ENCODE measurements at regions not wholly inside any gene's neighbourhood (a gene's known extent, or its start where the extent isn't known, plus 50 kb on each side); places are given as distances from the start of the nearest gene placed in this dataset.

DNA sequence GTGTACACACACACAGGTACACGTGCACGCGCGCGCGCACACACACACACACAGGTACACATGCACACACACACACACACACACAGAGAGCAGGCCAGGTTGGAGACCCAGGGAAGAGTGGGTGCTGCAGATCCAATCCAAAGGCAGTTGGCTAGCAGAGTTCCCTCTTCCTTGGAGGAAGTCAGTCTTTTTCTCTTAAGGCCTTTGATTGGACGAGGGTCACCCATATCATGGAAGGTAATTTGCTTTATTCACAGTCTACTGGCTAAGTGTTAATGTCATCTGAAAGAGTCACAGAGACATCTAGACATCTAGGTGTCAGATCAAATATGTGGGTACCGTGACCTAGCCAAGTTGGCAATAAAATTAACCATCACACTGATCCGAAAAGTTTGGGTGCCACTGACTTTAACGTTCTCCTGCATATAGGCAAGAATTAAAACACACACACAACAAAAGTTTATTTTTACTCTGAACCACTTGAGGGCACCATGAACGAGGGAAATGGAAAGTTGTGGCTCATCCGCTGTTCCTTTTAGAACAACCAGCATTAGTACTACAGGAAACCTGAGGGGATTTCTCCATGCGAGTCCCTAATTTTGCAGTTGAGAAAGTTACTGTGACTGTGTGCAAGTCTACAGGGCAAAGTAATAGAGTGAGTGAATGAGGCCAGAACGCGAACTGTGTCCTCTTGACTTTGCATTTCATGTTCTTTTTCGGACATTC, 66.0 kb upstream of the STOX2 start:
- no peak for DNase-seq
- Histone ChIP-seq H4K20me1 (ENCODE audit: insufficient read depth, low read length) (no peaks in the 10 kb centered on the region), H3K36me3 (replicated peaks in 1 of 2; ENCODE audit: control insufficient read depth in 1 of 2, insufficient read depth in 2 of 2, low read length in 2 of 2) (no peaks in the 10 kb centered on the region), H3K4me3 (replicated peaks in 1 of 3; ENCODE audit: low read depth in 2 of 3, low read length in 3 of 3) (no peak overlapping the region), H3K27ac (ENCODE audit: low read depth in 1 of 2, low read length in 2 of 2) (no peak overlapping the region), H3K4me2 (replicated peaks; ENCODE audit: extremely low read depth, low read length, poor library complexity, severe bottlenecking) (no peak overlapping the region), H3K79me2 (ENCODE audit: insufficient read depth, low read length) (no peaks in the 10 kb centered on the region), H3K4me1 (ENCODE audit: control insufficient read depth in 1 of 2, insufficient read depth in 2 of 2, low read length in 2 of 2) (no peaks in the 10 kb centered on the region), H3K9ac (ENCODE audit: insufficient read depth, low read length, poor library complexity, severe bottlenecking) (no peak overlapping the region), H3K9me3 (replicated peaks in 1 of 2; ENCODE audit: control insufficient read depth in 1 of 2, insufficient read depth in 1 of 2, low read length in 2 of 2) (no peaks in the 10 kb centered on the region), H2AFZ (ENCODE audit: insufficient read depth, low read depth, low read length, poor library complexity, severe bottlenecking) (no peak overlapping the region), H3K27me3 (ENCODE audit: control insufficient read depth in 2 of 2, insufficient read depth in 2 of 2, low read length in 2 of 2) (no peaks in the 10 kb centered on the region)
- Mint-ChIP-seq H3K4me3 (no peak overlapping the region), H3K36me3 (no peaks in the 10 kb centered on the region), H3K9me3 (no peaks in the 10 kb centered on the region), H3K27me3 (ENCODE audit: low read depth in 3 of 3) (peaks cover 0 to 4% (median 3%) of the 10 kb centered on the region in 3 donors), H3K27ac (no peak overlapping the region), H3K4me1 (peaks cover 6% of the 10 kb centered on the region)
- WGBS (ENCODE audit: insufficient coverage) = 100% methylated on average over 1 of the region's 16 CpGs
- intact Hi-C loops (cut with micrococcal nuclease) = no loop called here
- TF ChIP-seq, protein P1, sequence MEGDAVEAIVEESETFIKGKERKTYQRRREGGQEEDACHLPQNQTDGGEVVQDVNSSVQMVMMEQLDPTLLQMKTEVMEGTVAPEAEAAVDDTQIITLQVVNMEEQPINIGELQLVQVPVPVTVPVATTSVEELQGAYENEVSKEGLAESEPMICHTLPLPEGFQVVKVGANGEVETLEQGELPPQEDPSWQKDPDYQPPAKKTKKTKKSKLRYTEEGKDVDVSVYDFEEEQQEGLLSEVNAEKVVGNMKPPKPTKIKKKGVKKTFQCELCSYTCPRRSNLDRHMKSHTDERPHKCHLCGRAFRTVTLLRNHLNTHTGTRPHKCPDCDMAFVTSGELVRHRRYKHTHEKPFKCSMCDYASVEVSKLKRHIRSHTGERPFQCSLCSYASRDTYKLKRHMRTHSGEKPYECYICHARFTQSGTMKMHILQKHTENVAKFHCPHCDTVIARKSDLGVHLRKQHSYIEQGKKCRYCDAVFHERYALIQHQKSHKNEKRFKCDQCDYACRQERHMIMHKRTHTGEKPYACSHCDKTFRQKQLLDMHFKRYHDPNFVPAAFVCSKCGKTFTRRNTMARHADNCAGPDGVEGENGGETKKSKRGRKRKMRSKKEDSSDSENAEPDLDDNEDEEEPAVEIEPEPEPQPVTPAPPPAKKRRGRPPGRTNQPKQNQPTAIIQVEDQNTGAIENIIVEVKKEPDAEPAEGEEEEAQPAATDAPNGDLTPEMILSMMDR (IDR thresholded peaks at IDR 0.05) = no peak

DNA sequence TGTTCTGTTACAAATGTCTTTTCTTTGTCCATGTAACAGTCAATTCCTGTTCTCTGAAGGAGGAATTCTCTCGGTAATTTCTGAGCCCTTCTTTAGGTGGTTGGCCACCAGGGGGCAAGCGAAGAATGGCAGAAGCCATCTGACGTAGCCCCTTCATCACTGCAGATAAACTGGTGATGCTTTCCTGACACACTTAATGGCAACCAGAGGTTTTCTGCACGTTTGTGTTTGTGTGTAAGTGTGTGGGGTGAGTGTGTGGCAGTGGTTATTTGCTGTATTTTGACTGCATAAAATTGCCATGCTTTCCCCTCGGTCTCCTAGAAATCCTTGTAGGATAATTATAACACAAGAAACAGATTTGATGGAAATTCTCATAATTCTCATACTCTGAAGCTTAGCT, 64.8 kb upstream of the STOX2 start:
- H4K20me1 ChIP-seq (ENCODE audit: insufficient read depth, low read length) = no peaks in the 10 kb centered on the region
- H3K9ac ChIP-seq (ENCODE audit: insufficient read depth, low read length, poor library complexity, severe bottlenecking) = no peak overlapping the region
- 0% methylated on average over 3 of the region's 5 CpGs for WGBS (ENCODE audit: insufficient coverage)
- no peaks in the 10 kb centered on the region for H3K79me2 ChIP-seq (ENCODE audit: insufficient read depth, low read length)
- no peak overlapping the region for H3K4me3 ChIP-seq (replicated peaks in 1 of 3; ENCODE audit: low read depth in 2 of 3, low read length in 3 of 3)
- H3K36me3 ChIP-seq (replicated peaks in 1 of 2; ENCODE audit: control insufficient read depth in 1 of 2, insufficient read depth in 2 of 2, low read length in 2 of 2) = no peaks in the 10 kb centered on the region
- TF ChIP-seq, protein P1 (IDR thresholded peaks at IDR 0.05) = peak; percentile 85
- peaks cover 6% of the 10 kb centered on the region for H3K4me1 Mint-ChIP-seq
- H3K4me3 Mint-ChIP-seq = no peak overlapping the region
- H3K9me3 ChIP-seq (replicated peaks in 1 of 2; ENCODE audit: control insufficient read depth in 1 of 2, insufficient read depth in 1 of 2, low read length in 2 of 2) = no peaks in the 10 kb centered on the region
- no peaks in the 10 kb centered on the region for H3K4me1 ChIP-seq (ENCODE audit: control insufficient read depth in 1 of 2, insufficient read depth in 2 of 2, low read length in 2 of 2)
- H3K27ac ChIP-seq (ENCODE audit: low read depth in 1 of 2, low read length in 2 of 2) = no peak overlapping the region
- H3K4me2 ChIP-seq (replicated peaks; ENCODE audit: extremely low read depth, low read length, poor library complexity, severe bottlenecking) = no peak overlapping the region
- peak; percentile 42 to 69 (median 67) for DNase-seq
- peaks cover 0 to 3% (median 2%) of the 10 kb centered on the region in 3 donors for H3K27me3 Mint-ChIP-seq (ENCODE audit: low read depth in 3 of 3)
- no peak overlapping the region for H3K27ac Mint-ChIP-seq
- H2AFZ ChIP-seq (ENCODE audit: insufficient read depth, low read depth, low read length, poor library complexity, severe bottlenecking) = no peak overlapping the region
- intact Hi-C loops (cut with micrococcal nuclease) = loop anchor here (2.0 to 5.0 kb wide), 3 partner anchors 260 to 328 kb away; no protein-coding TSS in a partner anchor
- H3K36me3 Mint-ChIP-seq = no peaks in the 10 kb centered on the region
- no peaks in the 10 kb centered on the region for H3K9me3 Mint-ChIP-seq
- H3K27me3 ChIP-seq (ENCODE audit: control insufficient read depth in 2 of 2, insufficient read depth in 2 of 2, low read length in 2 of 2) = no peaks in the 10 kb centered on the region
